HTR-8/SVneo (cell line): ENCODE measurements at regions not wholly inside any gene's neighbourhood (a gene's known extent, or its start where the extent isn't known, plus 50 kb on each side); places are given as distances from the start of the nearest gene placed in this dataset.
"Not testable (repeated sequence)": the region's sequence is repeated elsewhere in the genome, so short reads cannot be mapped to it uniquely, and the experiment has no call there.

Source experiments
- DNase-seq: peaks from one replicate; pipeline ENCODE4 v3.0.0; 2011; ENCODE audit warnings: low spot score, mixed read lengths; ENCODE audit not compliant: insufficient read length
- FAIRE-seq: peaks from 2 replicates; lab custom pipeline; 2011; peaks lifted over from hg19 to GRCh38; lab: Jason Lieb, UNC

DNA sequence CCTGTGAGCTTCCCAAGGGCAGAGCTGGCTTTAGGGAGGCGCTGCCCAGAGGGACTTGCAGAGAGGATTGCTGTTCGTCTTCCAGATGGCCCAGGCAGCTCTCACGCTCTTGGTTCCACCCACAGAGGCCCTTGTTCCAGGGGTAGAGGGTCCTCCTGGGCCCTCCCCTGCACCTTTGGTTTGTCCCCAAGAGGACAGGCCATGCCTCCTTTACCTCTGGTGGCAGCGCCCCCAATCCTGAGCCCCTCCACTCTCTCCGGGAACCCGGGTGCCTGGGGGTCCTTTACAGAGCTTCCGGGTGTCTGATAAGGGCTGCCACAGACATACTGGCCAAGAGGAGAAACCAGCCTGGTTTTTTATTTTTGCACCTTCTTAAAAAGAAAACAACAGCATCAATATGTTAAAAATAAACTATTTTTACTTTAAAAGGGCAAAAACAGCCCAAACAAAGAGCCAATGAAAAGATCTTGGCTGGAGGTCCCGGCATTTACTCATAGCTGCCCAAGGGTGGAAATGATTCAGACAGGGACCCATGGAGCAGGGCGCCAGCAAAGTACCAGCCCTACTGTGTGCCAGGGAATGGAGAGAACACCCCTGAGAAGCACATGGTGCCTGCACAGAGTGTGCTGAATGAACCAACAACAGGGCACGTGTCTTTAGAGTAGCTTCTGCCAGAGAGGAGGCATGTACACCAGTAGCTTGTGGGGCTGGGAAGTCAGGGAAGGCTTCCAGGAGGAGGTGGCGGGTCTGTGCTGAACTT is 70.8 kb upstream of the LRPAP1 start:
- peak; percentile 16 for FAIRE-seq
- DNase-seq, result not testable (repeated sequence)

DNA sequence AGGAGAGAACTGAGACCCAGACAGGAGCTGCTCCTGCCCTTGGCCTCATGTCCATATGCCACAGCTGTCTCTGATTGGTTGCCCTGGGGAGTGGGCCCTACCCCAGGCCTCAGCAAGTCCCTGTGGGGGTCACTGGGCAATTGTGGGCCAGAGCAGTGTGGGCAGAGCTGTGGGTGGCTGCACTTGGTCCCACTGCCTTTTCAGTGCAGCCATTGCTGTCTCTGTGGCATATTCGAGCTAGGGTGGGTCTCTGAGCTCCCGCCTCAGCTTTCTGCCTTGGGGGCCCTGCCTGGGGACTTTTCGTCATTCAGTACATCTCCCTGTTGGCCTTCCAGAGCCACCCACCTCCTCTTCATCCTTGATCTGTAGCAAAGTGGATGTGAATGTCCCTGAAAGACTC is 69.8 kb upstream of the LRPAP1 start:
- FAIRE-seq (no peak), DNase-seq (no peak)

GRCh38 chr4:3601108-3601690 is 69.0 kb upstream of the LRPAP1 start:
- FAIRE-seq, DNase-seq: not testable (repeated sequence)

DNA sequence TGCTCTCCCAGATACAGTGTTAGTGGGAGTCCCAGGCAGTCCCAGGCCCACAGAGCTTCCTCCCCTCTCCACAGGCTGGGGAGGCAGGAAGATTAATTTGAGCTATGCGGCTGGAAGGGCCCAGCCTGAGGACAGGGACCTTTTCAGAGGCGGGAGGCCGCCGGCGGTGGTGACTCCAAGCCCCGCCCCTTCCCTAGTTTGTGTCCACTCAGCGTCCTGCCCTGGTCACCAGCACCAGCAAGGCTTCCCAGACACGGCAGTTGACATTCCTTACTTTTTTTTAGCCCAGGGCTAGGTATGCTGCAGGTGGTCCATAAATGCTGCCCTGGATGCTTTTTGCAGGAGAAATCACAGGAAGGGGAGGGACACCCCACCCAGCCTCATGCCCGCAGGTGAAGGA is 67.7 kb upstream of the LRPAP1 start:
- DNase-seq (no peak), FAIRE-seq (no peak)

GRCh38 chr4:3598695-3599227 is 66.5 kb upstream of the LRPAP1 start:
- no peak for DNase-seq
- no peak for FAIRE-seq

- not testable (repeated sequence) for DNase-seq, FAIRE-seq
These were observed 65.8 kb upstream of the LRPAP1 start for GRCh38 chr4:3597896-3598505.

DNA sequence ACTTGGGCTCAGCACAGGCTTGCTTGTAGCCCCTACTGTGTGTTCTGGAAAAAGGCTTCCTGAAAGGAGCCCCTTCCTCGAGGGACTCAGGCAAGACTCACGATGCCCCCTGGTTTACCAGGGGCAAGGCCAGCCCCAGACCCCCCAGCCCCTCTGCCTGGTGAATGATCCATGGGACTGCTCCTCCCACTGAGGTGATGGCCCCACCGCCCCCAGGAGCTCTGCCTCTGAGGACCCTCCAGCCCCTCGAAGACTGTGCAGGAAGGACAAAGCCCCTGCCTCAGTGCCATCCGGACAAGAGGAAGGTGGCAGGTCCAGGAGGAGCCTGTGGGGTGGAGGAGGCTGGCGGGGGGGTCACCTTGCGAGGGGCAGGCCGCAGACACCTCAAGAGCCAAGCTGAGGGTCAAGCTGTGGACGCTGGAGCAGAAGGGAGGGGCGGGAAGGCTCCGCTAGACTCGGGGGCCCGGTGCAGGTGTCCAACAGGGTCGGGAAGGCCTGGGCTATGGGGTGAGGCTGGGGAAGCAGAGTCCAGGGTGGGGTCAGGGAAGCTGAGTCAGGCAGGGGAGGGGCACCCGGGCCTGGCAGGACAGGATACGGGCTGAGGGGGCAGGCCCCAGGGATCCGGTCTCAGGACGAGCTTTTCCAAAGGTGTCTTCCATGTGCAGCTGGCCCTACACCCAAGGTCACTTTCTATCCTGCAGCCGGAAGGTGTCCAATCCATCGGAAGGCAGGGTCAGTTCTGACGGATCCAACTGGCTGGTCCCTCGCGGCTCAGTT is 64.9 kb upstream of the LRPAP1 start:
- not testable (repeated sequence) for DNase-seq, FAIRE-seq

DNA sequence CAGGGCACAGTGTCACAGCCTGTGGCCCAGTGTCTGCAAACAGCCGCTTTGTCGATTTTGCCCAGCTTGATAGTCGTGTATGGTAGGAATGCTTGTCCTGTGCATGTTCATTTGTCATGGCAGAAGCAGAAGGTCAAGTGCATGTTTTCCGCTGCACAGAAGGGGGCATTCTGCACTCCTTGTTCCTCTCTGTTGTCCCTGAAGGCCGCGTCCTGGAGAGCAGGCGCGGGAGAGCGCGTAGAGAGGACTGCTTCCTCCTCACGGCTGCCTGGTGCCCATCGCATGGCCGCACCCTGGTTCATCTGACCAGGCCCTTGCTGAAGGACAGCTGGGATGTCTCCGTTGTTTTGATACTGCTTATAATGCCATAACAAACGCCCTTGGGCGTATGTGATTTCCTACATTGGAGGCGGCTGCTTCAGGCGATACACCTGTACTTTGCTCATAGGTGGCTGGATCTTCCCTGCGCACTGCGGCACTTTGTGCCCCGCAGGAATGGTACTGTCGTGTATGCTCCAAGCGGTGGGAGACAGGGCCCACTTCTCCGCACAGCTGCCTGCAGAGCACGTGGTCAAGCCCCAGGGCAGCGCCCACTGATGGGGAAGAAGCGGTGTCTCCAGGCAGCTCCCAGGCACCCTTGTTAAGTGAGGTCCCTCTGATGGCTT is 63.5 kb upstream of the LRPAP1 start:
- DNase-seq, FAIRE-seq: not testable (repeated sequence)

- not testable (repeated sequence) for FAIRE-seq
These were observed 62.5 kb upstream of the LRPAP1 start for GRCh38 chr4:3594751-3595150.

DNA sequence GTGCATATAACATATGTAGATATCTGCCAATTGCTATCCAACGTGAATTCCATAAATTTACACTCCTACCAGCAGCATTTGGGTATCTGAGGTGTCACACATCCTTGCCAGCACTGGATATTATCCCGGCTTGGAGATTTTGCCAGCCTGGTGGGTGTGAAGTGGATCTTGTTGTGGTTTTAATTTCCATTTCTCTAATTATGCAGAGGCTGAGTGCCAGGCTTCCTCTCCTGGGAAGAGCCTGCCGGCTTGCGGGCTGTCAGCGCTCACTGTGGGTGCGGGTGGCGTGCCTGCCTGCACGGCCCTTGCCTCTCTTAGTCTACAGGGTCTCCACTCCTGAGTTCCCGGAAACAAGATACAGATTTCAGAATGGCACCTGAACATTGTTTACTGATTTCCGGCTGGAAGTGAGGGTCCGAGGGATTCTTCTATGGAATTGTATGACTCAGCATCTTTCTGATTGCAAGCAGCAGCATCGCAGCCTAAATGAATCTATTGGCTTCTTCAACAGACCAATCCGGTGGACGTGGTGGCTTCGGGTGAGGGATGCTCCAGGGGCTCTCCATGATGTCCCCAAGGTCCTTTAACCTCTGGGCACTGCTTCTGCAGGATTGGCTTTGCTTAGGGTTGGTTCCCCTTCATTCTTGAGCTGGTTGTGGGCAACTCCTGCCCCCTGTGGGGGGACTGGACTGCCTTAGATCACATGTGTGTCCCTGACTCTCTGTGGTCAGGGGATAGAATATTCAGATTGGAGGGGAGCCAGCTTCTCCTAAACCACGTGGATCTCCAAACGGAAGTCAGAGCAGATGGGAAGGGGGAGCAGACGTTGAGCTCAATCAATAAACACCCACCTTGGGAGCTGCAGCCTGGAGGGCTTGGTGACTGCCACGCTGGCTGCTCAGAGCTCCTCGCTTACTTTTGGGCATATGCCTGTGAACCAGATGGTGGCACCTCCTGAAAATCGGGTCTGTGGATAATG is 58.0 kb upstream of the LRPAP1 start:
- DNase-seq, FAIRE-seq: not testable (repeated sequence)

More at GRCh38 chr4:3594751-3595150, 62.5 kb upstream of the LRPAP1 start:
- DNase-seq, result not testable (repeated sequence)

GRCh38 chr4:3589379-3589778 is 57.2 kb upstream of the LRPAP1 start:
- FAIRE-seq, DNase-seq: not testable (repeated sequence)

DNA sequence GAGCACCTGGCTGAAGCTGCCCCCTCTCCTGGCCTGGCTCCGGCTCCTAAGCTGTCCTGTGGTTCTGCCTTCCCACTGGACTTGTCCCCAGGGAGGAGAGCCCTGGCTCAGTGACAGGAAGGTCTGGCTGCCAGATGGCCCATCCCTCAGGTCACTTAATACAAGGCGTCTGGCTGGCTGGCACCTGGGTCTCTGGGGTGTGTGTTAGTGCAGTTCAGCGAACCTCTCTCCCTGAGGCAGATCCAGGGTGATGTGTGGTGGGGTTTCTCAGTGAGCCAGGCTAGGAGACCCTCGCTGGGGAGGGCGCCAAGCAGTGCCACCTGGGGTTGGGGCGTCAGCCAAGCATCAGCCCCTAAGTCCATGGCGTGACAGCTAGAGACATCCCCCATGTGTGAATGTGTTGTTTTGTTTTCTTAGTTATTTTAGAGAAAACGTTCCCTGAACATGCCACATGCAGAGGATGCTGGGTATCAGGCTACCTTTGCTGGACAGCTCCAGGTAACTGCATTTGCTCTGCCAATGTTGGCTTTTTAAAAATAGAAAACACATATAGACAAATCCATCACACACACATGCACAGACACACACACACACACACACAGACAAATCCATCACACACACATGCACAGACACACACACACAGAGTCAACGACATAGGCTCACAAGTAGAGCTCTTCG is 56.4 kb upstream of the LRPAP1 start:
- not testable (repeated sequence) for FAIRE-seq, DNase-seq

DNA sequence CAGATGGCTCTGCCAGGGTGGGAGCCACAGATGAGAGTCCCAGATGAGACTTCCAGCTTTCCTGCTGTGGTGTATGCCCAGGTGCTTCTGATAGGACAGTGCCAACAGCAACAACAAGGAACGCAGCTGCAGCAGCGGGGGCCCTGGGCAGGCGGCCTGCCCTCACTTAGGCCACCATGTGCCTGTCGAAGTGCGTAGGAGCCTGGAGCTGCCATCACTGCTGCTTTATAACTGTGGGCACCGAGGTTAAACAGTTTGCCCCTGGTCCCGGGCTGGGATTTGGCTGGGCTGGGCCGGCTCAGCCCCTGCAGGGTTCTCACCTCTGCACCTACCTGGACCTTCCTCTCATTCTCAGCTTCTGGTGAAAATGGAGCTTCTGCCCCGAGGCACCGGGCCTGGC is 54.4 kb upstream of the LRPAP1 start:
- not testable (repeated sequence) for DNase-seq, FAIRE-seq

DNA sequence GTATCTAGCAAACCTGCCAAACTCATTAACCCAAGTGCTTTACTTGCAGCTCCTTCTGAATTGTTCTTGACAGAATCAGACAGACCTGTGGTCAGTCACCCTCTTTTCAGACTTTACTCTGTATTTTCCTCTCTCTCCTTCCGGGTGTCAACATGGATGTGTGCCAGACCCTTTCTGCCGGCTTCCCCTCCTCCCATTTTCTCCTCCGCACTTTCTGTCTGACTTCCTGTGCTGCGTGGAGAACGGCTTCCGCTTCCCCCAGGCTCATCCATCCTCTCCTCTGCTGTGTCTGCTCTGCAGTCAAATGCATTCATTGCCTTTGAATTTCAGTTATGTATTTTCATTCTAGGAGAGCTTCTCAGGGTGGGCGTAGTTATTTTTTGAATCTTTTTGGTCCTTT is 53.3 kb upstream of the LRPAP1 start:
- FAIRE-seq, DNase-seq: not testable (repeated sequence)

- DNase-seq, result no peak
- no peak for FAIRE-seq
These were observed 49.9 kb upstream of the LRPAP1 start for GRCh38 chr4:3582091-3582475.
